Keratinocyte (primary cell): ENCODE measurements at regions not wholly inside any gene's neighbourhood (a gene's known extent, or its start where the extent isn't known, plus 50 kb on each side); places are given as distances from the start of the nearest gene placed in this dataset.

Experiments used
- EZH2 ChIP-seq: IDR thresholded peaks from one replicate; pipeline ENCODE4 v1.6.1; 2012; ENCODE audit warnings: inconsistent platforms, mild to moderate bottlenecking, low read length, moderate library complexity
- TF ChIP-seq, protein P1 (sequence below), 3 experiments: IDR thresholded peaks in 1 of 3; conservative IDR thresholded peaks in 1 of 3; optimal IDR thresholded peaks in 1 of 3; 2 replicates in 2 of 3; 3 replicates in 1 of 3; pipeline versions ENCODE3 to v1.5.1; 2011; ENCODE audit warnings: low read length in 3 of 3, mild to moderate bottlenecking in 3 of 3, moderate library complexity in 2 of 3, control low read depth in 1 of 3, inconsistent platforms in 1 of 3; ENCODE audit not compliant: insufficient read depth in 2 of 3; ENCODE audit errors: extremely low read depth in 1 of 3

GRCh38 chr2:121055501-121055900, 229.5 kb downstream of the TFCP2L1 start:
- TF ChIP-seq, protein P1, sequence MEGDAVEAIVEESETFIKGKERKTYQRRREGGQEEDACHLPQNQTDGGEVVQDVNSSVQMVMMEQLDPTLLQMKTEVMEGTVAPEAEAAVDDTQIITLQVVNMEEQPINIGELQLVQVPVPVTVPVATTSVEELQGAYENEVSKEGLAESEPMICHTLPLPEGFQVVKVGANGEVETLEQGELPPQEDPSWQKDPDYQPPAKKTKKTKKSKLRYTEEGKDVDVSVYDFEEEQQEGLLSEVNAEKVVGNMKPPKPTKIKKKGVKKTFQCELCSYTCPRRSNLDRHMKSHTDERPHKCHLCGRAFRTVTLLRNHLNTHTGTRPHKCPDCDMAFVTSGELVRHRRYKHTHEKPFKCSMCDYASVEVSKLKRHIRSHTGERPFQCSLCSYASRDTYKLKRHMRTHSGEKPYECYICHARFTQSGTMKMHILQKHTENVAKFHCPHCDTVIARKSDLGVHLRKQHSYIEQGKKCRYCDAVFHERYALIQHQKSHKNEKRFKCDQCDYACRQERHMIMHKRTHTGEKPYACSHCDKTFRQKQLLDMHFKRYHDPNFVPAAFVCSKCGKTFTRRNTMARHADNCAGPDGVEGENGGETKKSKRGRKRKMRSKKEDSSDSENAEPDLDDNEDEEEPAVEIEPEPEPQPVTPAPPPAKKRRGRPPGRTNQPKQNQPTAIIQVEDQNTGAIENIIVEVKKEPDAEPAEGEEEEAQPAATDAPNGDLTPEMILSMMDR (optimal IDR thresholded peaks at IDR 0.05 in 1 of 3, IDR thresholded peaks at IDR 0.05 in 1 of 3, conservative IDR thresholded peaks at IDR 0.05 in 1 of 3; ENCODE audit: extremely low read depth in 1 of 3, insufficient read depth in 2 of 3, low read length in 3 of 3) = no peak
- no peak for TF ChIP-seq EZH2
